PC-3 (cell line): ENCODE measurements at regions not wholly inside any gene's neighbourhood (a gene's known extent, or its start where the extent isn't known, plus 50 kb on each side); places are given as distances from the start of the nearest gene placed in this dataset.

Source experiments
- ATAC-seq: fragments of 200-7000 bp; cut with Tn5 transposase; 2 replicates; pipeline ENCODE4 v1.9.1; 2020; ENCODE audit warnings: mild to moderate bottlenecking, moderate library complexity
- BruUV-seq: library from RNA; stranded (reverse); fragments of 400-500 nt; replicated peaks from 2 replicates; lab custom pipeline; 2021; lab: Mats Ljungman, UMichigan
- CTCF ChIA-PET: fragments of 300-600 bp; sonication (Branson Sonifier 250); formaldehyde crosslinking; loops from one replicate; lab custom pipeline; 2022; ENCODE audit warnings: antibody characterized with exemption; lab: Charles Lee
- POLR2A ChIA-PET: fragments of 300-600 bp; sonication (Branson Sonifier 250); formaldehyde crosslinking; loops from one replicate; lab custom pipeline; 2022; ENCODE audit warnings: antibody characterized with exemption; ENCODE audit not compliant: unreplicated experiment; lab: Charles Lee
- DNase-seq: peaks from one replicate; pipeline ENCODE4 v3.0.0-alpha.2; 2015
- H2AFZ ChIP-seq: fragments of 300-600 bp; sonication (generic); 2 replicates; pipeline ENCODE4 v1.6.0; 2016; ENCODE audit warnings: antibody characterized with exemption, low read length
- H3F3A ChIP-seq: fragments of 300-600 bp; sonication (generic); one replicate; pipeline ENCODE4 v1.6.0; 2017; ENCODE audit warnings: antibody characterized with exemption, low read length, control low read depth, mild to moderate bottlenecking; ENCODE audit not compliant: unreplicated experiment
- H3K27ac ChIP-seq: fragments of 300-600 bp; sonication (generic); 2 replicates; pipeline ENCODE4 v1.5.1; 2016; ENCODE audit warnings: mild to moderate bottlenecking, low read length
- H3K27me3 ChIP-seq: fragments of 300-600 bp; sonication (generic); 2 replicates; pipeline ENCODE4 v1.6.1; 2016; ENCODE audit warnings: low read length, mixed read lengths
- H3K36me3 ChIP-seq: fragments of 300-600 bp; sonication (generic); 2 replicates; pipeline ENCODE4 v1.6.1; 2016; ENCODE audit warnings: low read depth, mixed run types, low read length, mixed read lengths
- H3K4me1 ChIP-seq: fragments of 300-600 bp; sonication (generic); 2 replicates; pipeline ENCODE4 v1.5.1; 2016; ENCODE audit warnings: low read length; ENCODE audit not compliant: insufficient read depth
- H3K4me2 ChIP-seq: fragments of 300-600 bp; sonication (generic); 2 replicates; pipeline ENCODE4 v1.6.0; 2016; ENCODE audit warnings: low read length
- H3K4me3 ChIP-seq: fragments of 300-600 bp; sonication (generic); 2 replicates; pipeline ENCODE4 v1.5.1; 2016; ENCODE audit warnings: mild to moderate bottlenecking, low read length, mixed read lengths
- H3K79me2 ChIP-seq: fragments of 300-600 bp; sonication (generic); 2 replicates; pipeline ENCODE4 v1.6.1; 2017; ENCODE audit warnings: low read length, mixed read lengths
- H3K9ac ChIP-seq: fragments of 300-600 bp; sonication (generic); 2 replicates; pipeline ENCODE4 v1.6.0; 2016; ENCODE audit warnings: mild to moderate bottlenecking, low read length
- H3K9me2 ChIP-seq: fragments of 300-600 bp; sonication (generic); replicated peaks from 2 replicates; pipeline ENCODE4 v1.6.1; 2016; ENCODE audit warnings: mixed run types, low read length, mixed read lengths
- H3K9me3 ChIP-seq: fragments of 300-600 bp; sonication (generic); 2 replicates; pipeline ENCODE4 v1.6.1; 2016; ENCODE audit warnings: low read length, mixed read lengths
- H4K20me1 ChIP-seq: fragments of 300-600 bp; sonication (generic); 2 replicates; pipeline ENCODE4 v1.6.1; 2016; ENCODE audit warnings: low read length, mixed read lengths
- EZH2 ChIP-seq: fragments of 300-600 bp; sonication (generic); IDR thresholded peaks from one replicate; pipeline ENCODE4 v1.6.1; 2017; ENCODE audit warnings: antibody characterized with exemption, mild to moderate bottlenecking, low read length; ENCODE audit not compliant: unreplicated experiment
- EZH2phosphoT487 ChIP-seq: fragments of 300-600 bp; sonication (generic); IDR thresholded peaks from 2 replicates; pipeline ENCODE4 v1.6.1; 2018; ENCODE audit warnings: mild to moderate bottlenecking, antibody characterized with exemption, low read length, borderline replicate concordance
- intact Hi-C: fragments of 100-400 bp; cut with micrococcal nuclease; formaldehyde crosslinking; loops from 2 replicates; pipeline ENCODE4 v1.9.0; 2023
- TF ChIP-seq, protein P1 (sequence below): fragments of 300-600 bp; sonication (generic); conservative IDR thresholded peaks from 2 replicates; pipeline ENCODE4 v1.5.1; 2017; ENCODE audit warnings: antibody characterized with exemption, low read depth, mild to moderate bottlenecking, low read length

- Histone ChIP-seq H3K4me3 (peak overlapping the region; percentile 54), H3K27me3 (no peaks in the 10 kb centered on the region), H3K27ac (peak overlapping the region; percentile 77), H3K9me2 (no peaks in the 10 kb centered on the region), H3K9ac (0 out of 2 replicates have a peak overlapping the region, but pooled peaks have one; percentile 12), H3K36me3 (no peaks in the 10 kb centered on the region), H3K9me3 (no peaks in the 10 kb centered on the region), H3F3A (no peaks in the 10 kb centered on the region), H3K79me2 (no peaks in the 10 kb centered on the region), H3K4me2 (peak overlapping the region; percentile 74), H2AFZ (peak overlapping the region; percentile 71; the same call in 1 of the 2 replicates), H4K20me1 (no peaks in the 10 kb centered on the region), H3K4me1 (peaks cover 23% of the 10 kb centered on the region)
- intact Hi-C loops, result loop anchor here (1.0 to 5.0 kb wide), 3 partner anchors 31 to 82 kb away; no protein-coding TSS in a partner anchor
- peak; percentile 96 for ATAC-seq
- POLR2A ChIA-PET, result no interaction called here
- DNase-seq, result peak; percentile 90
- TF ChIP-seq EZH2phosphoT487, result no peak
- BruUV-seq, result no TSS peak
- CTCF ChIA-PET, result no interaction called here
Observed at GRCh38 chr13:87123987-87124784, 547.0 kb upstream of the SLITRK5 start.

GRCh38 chr13:87124785-87125074 lies 546.4 kb upstream of the SLITRK5 start:
- Histone ChIP-seq H3F3A (no peaks in the 10 kb centered on the region), H4K20me1 (no peaks in the 10 kb centered on the region), H3K27ac (peak overlapping the region; percentile 77), H3K9me2 (no peaks in the 10 kb centered on the region), H3K27me3 (no peaks in the 10 kb centered on the region), H3K9ac (0 out of 2 replicates have a peak overlapping the region, but pooled peaks have one; percentile 12), H3K79me2 (no peaks in the 10 kb centered on the region), H3K9me3 (no peaks in the 10 kb centered on the region), H3K4me2 (peak overlapping the region; percentile 74), H3K36me3 (no peaks in the 10 kb centered on the region), H3K4me3 (peak overlapping the region; percentile 54), H2AFZ (peak overlapping the region; percentile 71; the same call in 1 of the 2 replicates), H3K4me1 (peaks cover 23% of the 10 kb centered on the region)
- TF ChIP-seq EZH2phosphoT487, result no peak
- TF ChIP-seq EZH2, result no peak
- TF ChIP-seq, protein P1, sequence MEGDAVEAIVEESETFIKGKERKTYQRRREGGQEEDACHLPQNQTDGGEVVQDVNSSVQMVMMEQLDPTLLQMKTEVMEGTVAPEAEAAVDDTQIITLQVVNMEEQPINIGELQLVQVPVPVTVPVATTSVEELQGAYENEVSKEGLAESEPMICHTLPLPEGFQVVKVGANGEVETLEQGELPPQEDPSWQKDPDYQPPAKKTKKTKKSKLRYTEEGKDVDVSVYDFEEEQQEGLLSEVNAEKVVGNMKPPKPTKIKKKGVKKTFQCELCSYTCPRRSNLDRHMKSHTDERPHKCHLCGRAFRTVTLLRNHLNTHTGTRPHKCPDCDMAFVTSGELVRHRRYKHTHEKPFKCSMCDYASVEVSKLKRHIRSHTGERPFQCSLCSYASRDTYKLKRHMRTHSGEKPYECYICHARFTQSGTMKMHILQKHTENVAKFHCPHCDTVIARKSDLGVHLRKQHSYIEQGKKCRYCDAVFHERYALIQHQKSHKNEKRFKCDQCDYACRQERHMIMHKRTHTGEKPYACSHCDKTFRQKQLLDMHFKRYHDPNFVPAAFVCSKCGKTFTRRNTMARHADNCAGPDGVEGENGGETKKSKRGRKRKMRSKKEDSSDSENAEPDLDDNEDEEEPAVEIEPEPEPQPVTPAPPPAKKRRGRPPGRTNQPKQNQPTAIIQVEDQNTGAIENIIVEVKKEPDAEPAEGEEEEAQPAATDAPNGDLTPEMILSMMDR, result no peak
- no TSS peak for BruUV-seq
- no peak for ATAC-seq
- POLR2A ChIA-PET, result no interaction called here
- DNase-seq, result no peak
- intact Hi-C loops, result loop anchor here (1.0 to 5.0 kb wide), 3 partner anchors 31 to 82 kb away; no protein-coding TSS in a partner anchor
- CTCF ChIA-PET, result no interaction called here

DNA sequence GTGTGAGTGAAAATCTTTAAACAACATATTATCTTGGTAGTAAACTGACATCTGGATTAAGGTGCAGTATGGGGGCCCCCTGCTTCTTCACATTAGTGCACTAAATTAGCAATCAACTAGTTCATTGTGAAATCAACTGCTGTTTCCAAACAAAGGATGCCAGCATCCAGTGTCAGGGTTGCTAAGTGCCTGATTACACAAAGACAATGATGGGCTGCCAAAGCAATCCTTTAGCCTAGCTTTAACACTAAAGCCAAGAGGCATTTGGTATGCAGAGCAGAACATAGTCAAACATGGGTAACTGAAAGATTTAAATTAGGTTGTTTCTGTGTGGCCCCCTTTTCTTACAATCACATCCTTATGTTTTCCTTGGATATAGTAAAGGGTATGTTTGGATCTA lies 543.1 kb upstream of the SLITRK5 start:
- intact Hi-C loops, result no loop called here
- ATAC-seq (no peak), DNase-seq (no peak)

More for the DNA sequence above, 543.1 kb upstream of the SLITRK5 start:
- Histone ChIP-seq H3K27ac (no peak overlapping the region), H3F3A (no peaks in the 10 kb centered on the region), H3K79me2 (no peaks in the 10 kb centered on the region), H3K36me3 (no peaks in the 10 kb centered on the region), H3K4me1 (peaks cover 18% of the 10 kb centered on the region), H2AFZ (no peak overlapping the region), H3K9ac (no peak overlapping the region), H3K9me3 (no peaks in the 10 kb centered on the region), H4K20me1 (no peaks in the 10 kb centered on the region), H3K4me2 (no peak overlapping the region), H3K27me3 (no peaks in the 10 kb centered on the region), H3K9me2 (no peaks in the 10 kb centered on the region), H3K4me3 (no peak overlapping the region)
- no TSS peak for BruUV-seq
- POLR2A ChIA-PET, result no interaction called here
- CTCF ChIA-PET, result no interaction called here
- no peak for TF ChIP-seq EZH2
- TF ChIP-seq, protein P1, result no peak
